Stimulated activated effector memory CD8-positive, alpha-beta T cell treated with anti-CD3 and anti-CD28 coated beads, Interleukin-12 subunit alpha, Interleukin-12 subunit beta, amount 100 ng/mL, for 72 hours (primary cell): ENCODE measurements at regions not wholly inside any gene's neighbourhood (a gene's known extent, or its start where the extent isn't known, plus 50 kb on each side); places are given as distances from the start of the nearest gene placed in this dataset.

Experiments
- ATAC-seq: fragments of 150-1000 bp; cut with Tn5 transposase; 2 replicates; pipeline ENCODE4 v1.10.0; 2021
- DNase-seq, 2 donors: peaks; one replicate each; pipeline ENCODE4 v3.0.0; 2021 to 2022; ENCODE audit warnings: low spot score in 2 of 2
- H3K27ac Mint-ChIP-seq: one replicate; pipeline ENCODE4 v1.8.0; 2022; ENCODE audit warnings: mild to moderate bottlenecking, mixed read lengths
- H3K36me3 Mint-ChIP-seq: one replicate; pipeline ENCODE4 v1.8.0; 2022; ENCODE audit warnings: mild to moderate bottlenecking, mixed read lengths
- H3K4me1 Mint-ChIP-seq: one replicate; pipeline ENCODE4 v1.8.0; 2022; ENCODE audit warnings: mixed read lengths
- H3K4me3 Mint-ChIP-seq: one replicate; pipeline ENCODE4 v1.8.0; 2022; ENCODE audit warnings: mild to moderate bottlenecking, mixed read lengths
- H3K9me3 Mint-ChIP-seq: one replicate; pipeline ENCODE4 v1.8.0; 2022; ENCODE audit warnings: mixed read lengths

- DNase-seq, result no peak
- ATAC-seq, result no peak
- Mint-ChIP-seq H3K36me3 (no peaks in the 10 kb centered on the region), H3K27ac (no peak overlapping the region), H3K4me3 (no peak overlapping the region), H3K9me3 (peaks cover 8% of the 10 kb centered on the region), H3K4me1 (no peaks in the 10 kb centered on the region)
Measured at GRCh38 chr14:53874704-53875103, 81.9 kb downstream of the BMP4 start.

GRCh38 chr14:53872681-53873089 is 83.9 kb downstream of the BMP4 start:
- Mint-ChIP-seq H3K9me3 (peaks cover 8% of the 10 kb centered on the region), H3K4me3 (no peak overlapping the region), H3K36me3 (no peaks in the 10 kb centered on the region), H3K4me1 (no peaks in the 10 kb centered on the region), H3K27ac (no peak overlapping the region)
- DNase-seq, result no peak
- ATAC-seq, result no peak

- no peak for ATAC-seq
- Mint-ChIP-seq H3K27ac (no peak overlapping the region), H3K9me3 (peaks cover 8% of the 10 kb centered on the region), H3K4me3 (no peak overlapping the region), H3K4me1 (no peaks in the 10 kb centered on the region), H3K36me3 (no peaks in the 10 kb centered on the region)
- no peak for DNase-seq
Measured at GRCh38 chr14:53871951-53872350, 84.7 kb downstream of the BMP4 start.

GRCh38 chr14:53871011-53871410 is 85.6 kb downstream of the BMP4 start:
- no peaks in the 10 kb centered on the region for H3K4me1 Mint-ChIP-seq
- peaks cover 4% of the 10 kb centered on the region for H3K9me3 Mint-ChIP-seq
- H3K4me3 Mint-ChIP-seq, result no peak overlapping the region
- DNase-seq, result no peak
- peak; percentile 26 for ATAC-seq
- no peak overlapping the region for H3K27ac Mint-ChIP-seq
- no peaks in the 10 kb centered on the region for H3K36me3 Mint-ChIP-seq

- no peak overlapping the region for H3K27ac Mint-ChIP-seq
- H3K9me3 Mint-ChIP-seq, result no peaks in the 10 kb centered on the region
- no peaks in the 10 kb centered on the region for H3K36me3 Mint-ChIP-seq
- H3K4me1 Mint-ChIP-seq, result no peaks in the 10 kb centered on the region
- DNase-seq (no peak), ATAC-seq (no peak)
- H3K4me3 Mint-ChIP-seq, result no peak overlapping the region
Measured at GRCh38 chr14:53865711-53866110, 90.9 kb downstream of the BMP4 start.

- Mint-ChIP-seq H3K27ac (no peak overlapping the region), H3K36me3 (no peaks in the 10 kb centered on the region), H3K9me3 (no peaks in the 10 kb centered on the region), H3K4me3 (no peak overlapping the region), H3K4me1 (no peaks in the 10 kb centered on the region)
- DNase-seq, result no peak
- no peak for ATAC-seq
Measured at GRCh38 chr14:53861781-53862180, 94.8 kb downstream of the BMP4 start.

- Mint-ChIP-seq H3K27ac (no peak overlapping the region), H3K4me1 (no peaks in the 10 kb centered on the region), H3K4me3 (no peak overlapping the region), H3K9me3 (peaks cover 2% of the 10 kb centered on the region), H3K36me3 (no peaks in the 10 kb centered on the region)
- ATAC-seq (no peak), DNase-seq (no peak)
Measured at GRCh38 chr14:53858345-53858684, 98.3 kb downstream of the BMP4 start.

- Mint-ChIP-seq H3K36me3 (no peaks in the 10 kb centered on the region), H3K27ac (no peak overlapping the region), H3K4me3 (no peak overlapping the region), H3K9me3 (peaks cover 2% of the 10 kb centered on the region), H3K4me1 (no peaks in the 10 kb centered on the region)
- no peak for ATAC-seq
- no peak for DNase-seq
Measured at GRCh38 chr14:53857625-53858344, 98.8 kb downstream of the BMP4 start.

- peaks cover 2% of the 10 kb centered on the region for H3K9me3 Mint-ChIP-seq
- DNase-seq, result no peak
- ATAC-seq, result no peak
- no peaks in the 10 kb centered on the region for H3K4me1 Mint-ChIP-seq
- no peaks in the 10 kb centered on the region for H3K36me3 Mint-ChIP-seq
- H3K27ac Mint-ChIP-seq, result no peak overlapping the region
- no peak overlapping the region for H3K4me3 Mint-ChIP-seq
Measured at GRCh38 chr14:53855574-53855973, 101.1 kb downstream of the BMP4 start.

GRCh38 chr14:53855127-53855526 is 101.5 kb downstream of the BMP4 start:
- Mint-ChIP-seq H3K36me3 (no peaks in the 10 kb centered on the region), H3K27ac (no peak overlapping the region), H3K9me3 (peaks cover 5% of the 10 kb centered on the region), H3K4me1 (no peaks in the 10 kb centered on the region), H3K4me3 (no peak overlapping the region)
- ATAC-seq (no peak), DNase-seq (no peak)

- DNase-seq, result no peak
- no peak overlapping the region for H3K27ac Mint-ChIP-seq
- H3K9me3 Mint-ChIP-seq, result peaks cover 5% of the 10 kb centered on the region
- H3K36me3 Mint-ChIP-seq, result no peaks in the 10 kb centered on the region
- no peaks in the 10 kb centered on the region for H3K4me1 Mint-ChIP-seq
- H3K4me3 Mint-ChIP-seq, result no peak overlapping the region
- no peak for ATAC-seq
Measured at GRCh38 chr14:53851394-53852090, 105.1 kb downstream of the BMP4 start.

GRCh38 chr14:53850714-53851296 is 105.8 kb downstream of the BMP4 start:
- H3K9me3 Mint-ChIP-seq, result peaks cover 4% of the 10 kb centered on the region
- no peak for DNase-seq
- no peaks in the 10 kb centered on the region for H3K4me1 Mint-ChIP-seq
- no peak overlapping the region for H3K27ac Mint-ChIP-seq
- ATAC-seq, result no peak
- H3K4me3 Mint-ChIP-seq, result no peak overlapping the region
- H3K36me3 Mint-ChIP-seq, result no peaks in the 10 kb centered on the region

- H3K36me3 Mint-ChIP-seq, result no peaks in the 10 kb centered on the region
- H3K4me1 Mint-ChIP-seq, result no peaks in the 10 kb centered on the region
- H3K9me3 Mint-ChIP-seq, result peaks cover 3% of the 10 kb centered on the region
- no peak for ATAC-seq
- H3K4me3 Mint-ChIP-seq, result no peak overlapping the region
- DNase-seq, result no peak
- no peak overlapping the region for H3K27ac Mint-ChIP-seq
Measured at GRCh38 chr14:53849549-53849948, 107.1 kb downstream of the BMP4 start.

GRCh38 chr14:53848854-53849253 is 107.8 kb downstream of the BMP4 start:
- H3K4me1 Mint-ChIP-seq, result no peaks in the 10 kb centered on the region
- H3K4me3 Mint-ChIP-seq, result no peak overlapping the region
- no peaks in the 10 kb centered on the region for H3K36me3 Mint-ChIP-seq
- peaks cover 3% of the 10 kb centered on the region for H3K9me3 Mint-ChIP-seq
- no peak overlapping the region for H3K27ac Mint-ChIP-seq
- DNase-seq, result no peak
- ATAC-seq, result no peak

GRCh38 chr14:53847881-53848280 is 108.7 kb downstream of the BMP4 start:
- no peak overlapping the region for H3K4me3 Mint-ChIP-seq
- DNase-seq (no peak), ATAC-seq (no peak)
- H3K9me3 Mint-ChIP-seq, result peaks cover 3% of the 10 kb centered on the region
- no peak overlapping the region for H3K27ac Mint-ChIP-seq
- H3K36me3 Mint-ChIP-seq, result no peaks in the 10 kb centered on the region
- H3K4me1 Mint-ChIP-seq, result no peaks in the 10 kb centered on the region

GRCh38 chr14:53847057-53847456 is 109.6 kb downstream of the BMP4 start:
- DNase-seq (no peak), ATAC-seq (no peak)
- Mint-ChIP-seq H3K27ac (no peak overlapping the region), H3K36me3 (no peaks in the 10 kb centered on the region), H3K4me3 (no peak overlapping the region), H3K4me1 (no peaks in the 10 kb centered on the region), H3K9me3 (peaks cover 6% of the 10 kb centered on the region)
